Astrocyte (in vitro differentiated cells and primary cell): ENCODE measurements at regions not wholly inside any gene's neighbourhood (a gene's known extent, or its start where the extent isn't known, plus 50 kb on each side); places are given as distances from the start of the nearest gene placed in this dataset.

Experiments
- DNase-seq: peaks from one replicate; pipeline ENCODE4 v3.0.0-alpha.2; 2010; ENCODE audit warnings: low read depth
- FAIRE-seq: peaks from 2 replicates; lab custom pipeline; 2011; peaks lifted over from hg19 to GRCh38; lab: Jason Lieb, UNC
- H2AFZ ChIP-seq: 2 replicates; pipeline ENCODE4 v1.6.0; 2012; ENCODE audit warnings: low read depth, low read length, inconsistent platforms
- H3K27ac ChIP-seq: 2 replicates; pipeline ENCODE4 v1.5.1; 2011; ENCODE audit warnings: low read depth, low read length, inconsistent platforms
- H3K27me3 ChIP-seq: 2 replicates; pipeline ENCODE4 v1.6.0; 2011; ENCODE audit warnings: low read length, inconsistent platforms; ENCODE audit not compliant: insufficient read depth
- H3K36me3 ChIP-seq: 2 replicates; pipeline ENCODE4 v1.5.1; 2011; ENCODE audit warnings: low read length, inconsistent platforms; ENCODE audit not compliant: insufficient read depth
- H3K4me1 ChIP-seq: 2 replicates; pipeline ENCODE4 v1.5.1; 2011; ENCODE audit warnings: low read length, inconsistent platforms; ENCODE audit not compliant: insufficient read depth
- H3K4me2 ChIP-seq: 2 replicates; pipeline ENCODE4 v1.6.0; 2012; ENCODE audit warnings: low read length, inconsistent platforms
- H3K4me3 ChIP-seq: 2 replicates; pipeline ENCODE4 v1.5.1; 2011; ENCODE audit warnings: low read depth, mild to moderate bottlenecking, low read length, inconsistent platforms; ENCODE audit not compliant: insufficient read depth
- H3K79me2 ChIP-seq: 2 replicates; pipeline ENCODE4 v1.6.0; 2012; ENCODE audit warnings: mild to moderate bottlenecking, low read length, inconsistent platforms; ENCODE audit not compliant: insufficient read depth
- H3K9ac ChIP-seq: 2 replicates; pipeline ENCODE4 v1.6.0; 2012; ENCODE audit warnings: mild to moderate bottlenecking, low read length, inconsistent platforms
- H3K9me3 ChIP-seq: 2 replicates; pipeline ENCODE4 v1.5.1; 2012; ENCODE audit warnings: low read depth, mild to moderate bottlenecking, low read length, inconsistent platforms; ENCODE audit not compliant: insufficient read depth
- H4K20me1 ChIP-seq: 2 replicates; pipeline ENCODE4 v1.6.0; 2012; ENCODE audit warnings: low read length, inconsistent platforms; ENCODE audit not compliant: insufficient read depth
- H3K27ac Mint-ChIP-seq: one replicate; pipeline ENCODE4 v1.8.0; 2021; ENCODE audit warnings: mild to moderate bottlenecking, mixed read lengths; ENCODE audit not compliant: unreplicated experiment
- H3K27me3 Mint-ChIP-seq: one replicate; pipeline ENCODE4 v1.8.0; 2021; ENCODE audit warnings: low read depth, mixed read lengths; ENCODE audit not compliant: unreplicated experiment
- H3K36me3 Mint-ChIP-seq: one replicate; pipeline ENCODE4 v1.8.0; 2021; ENCODE audit warnings: low read depth, mixed read lengths; ENCODE audit not compliant: unreplicated experiment
- H3K4me1 Mint-ChIP-seq: one replicate; pipeline ENCODE4 v1.8.0; 2021; ENCODE audit warnings: low read depth, mixed read lengths; ENCODE audit not compliant: unreplicated experiment
- H3K4me3 Mint-ChIP-seq: one replicate; pipeline ENCODE4 v1.8.0; 2021; ENCODE audit warnings: mild to moderate bottlenecking, moderate library complexity, mixed read lengths; ENCODE audit not compliant: unreplicated experiment
- H3K9me3 Mint-ChIP-seq: one replicate; pipeline ENCODE4 v1.8.0; 2021; ENCODE audit warnings: mild to moderate bottlenecking, mixed read lengths; ENCODE audit not compliant: unreplicated experiment
- CTCF ChIP-seq: IDR thresholded peaks from 2 replicates; pipeline ENCODE4 v1.5.1; 2011; ENCODE audit warnings: low read depth, mild to moderate bottlenecking, inconsistent platforms, low read length, moderate library complexity; ENCODE audit not compliant: insufficient read depth
- EZH2 ChIP-seq: IDR thresholded peaks from 2 replicates; pipeline ENCODE4 v1.6.1; 2012; ENCODE audit warnings: mild to moderate bottlenecking, low read length, inconsistent platforms; ENCODE audit not compliant: insufficient read depth

DNA sequence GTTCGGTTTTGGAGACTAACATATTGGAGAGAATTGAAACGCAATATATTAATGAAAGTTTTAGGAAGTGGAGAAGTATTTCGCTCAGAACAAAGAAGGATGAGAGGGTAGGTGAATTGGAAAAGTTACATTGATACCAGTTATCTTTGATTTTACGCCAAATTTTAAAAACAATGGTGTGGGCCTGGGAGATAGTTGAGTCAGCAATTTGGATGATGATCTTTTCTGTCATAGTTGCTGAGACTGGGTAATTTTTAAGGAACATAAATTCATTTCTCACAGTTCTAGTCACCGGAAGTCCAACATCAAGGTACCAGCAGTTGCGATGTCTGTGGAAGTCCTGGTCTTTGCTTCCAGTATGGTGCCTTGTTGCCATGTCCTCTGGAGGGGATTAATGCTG lies 644.8 kb upstream of the LCORL start:
- H3K4me3 ChIP-seq: no peak overlapping the region
- no peaks in the 10 kb centered on the region for H4K20me1 ChIP-seq
- no peaks in the 10 kb centered on the region for H3K79me2 ChIP-seq
- H3K9me3 ChIP-seq: no peaks in the 10 kb centered on the region
- Mint-ChIP-seq H3K4me3 (no peak overlapping the region), H3K4me1 (no peaks in the 10 kb centered on the region), H3K36me3 (no peaks in the 10 kb centered on the region), H3K27ac (no peak overlapping the region), H3K9me3 (no peaks in the 10 kb centered on the region), H3K27me3 (no peaks in the 10 kb centered on the region)
- H3K27me3 ChIP-seq: no peaks in the 10 kb centered on the region
- no peak overlapping the region for H2AFZ ChIP-seq
- no peaks in the 10 kb centered on the region for H3K4me1 ChIP-seq
- H3K27ac ChIP-seq: no peak overlapping the region
- no peak overlapping the region for H3K9ac ChIP-seq
- no peak for FAIRE-seq
- DNase-seq: no peak
- TF ChIP-seq CTCF (no peak), EZH2 (no peak)
- no peaks in the 10 kb centered on the region for H3K36me3 ChIP-seq
- no peak overlapping the region for H3K4me2 ChIP-seq

GRCh38 chr4:18664171-18664570 lies 642.6 kb upstream of the LCORL start:
- no peaks in the 10 kb centered on the region for H4K20me1 ChIP-seq
- Mint-ChIP-seq H3K4me3 (no peak overlapping the region), H3K4me1 (no peaks in the 10 kb centered on the region), H3K27ac (no peak overlapping the region), H3K9me3 (no peaks in the 10 kb centered on the region), H3K27me3 (no peaks in the 10 kb centered on the region), H3K36me3 (no peaks in the 10 kb centered on the region)
- no peak for FAIRE-seq
- no peak overlapping the region for H2AFZ ChIP-seq
- no peaks in the 10 kb centered on the region for H3K79me2 ChIP-seq
- H3K4me3 ChIP-seq: no peak overlapping the region
- no peak overlapping the region for H3K4me2 ChIP-seq
- no peaks in the 10 kb centered on the region for H3K9me3 ChIP-seq
- no peaks in the 10 kb centered on the region for H3K36me3 ChIP-seq
- no peaks in the 10 kb centered on the region for H3K27me3 ChIP-seq
- no peak overlapping the region for H3K9ac ChIP-seq
- TF ChIP-seq EZH2: no peak
- no peak for TF ChIP-seq CTCF
- no peaks in the 10 kb centered on the region for H3K4me1 ChIP-seq
- H3K27ac ChIP-seq: no peak overlapping the region
- no peak for DNase-seq

DNA sequence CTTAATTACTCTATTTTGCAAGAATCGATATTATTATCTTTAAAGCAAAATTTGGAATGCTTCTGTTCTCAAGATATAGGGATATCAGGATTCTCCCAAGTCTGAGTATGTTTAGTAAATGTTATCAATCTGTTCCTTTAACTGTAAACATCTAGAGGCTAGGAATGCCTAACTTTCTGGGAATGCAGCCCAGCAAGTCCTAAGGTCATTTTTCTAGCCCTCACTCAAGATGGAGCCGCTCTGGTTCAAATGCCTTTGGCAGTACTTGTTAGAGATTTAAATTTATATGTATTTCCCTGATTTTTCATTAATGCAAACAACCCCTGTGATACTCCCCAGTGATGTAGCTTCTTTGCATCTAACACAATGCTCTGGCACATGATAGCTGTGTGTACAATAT lies 623.8 kb upstream of the LCORL start:
- H3K27ac ChIP-seq: no peak overlapping the region
- H3K79me2 ChIP-seq: no peaks in the 10 kb centered on the region
- H2AFZ ChIP-seq: no peak overlapping the region
- H3K4me3 ChIP-seq: no peak overlapping the region
- no peak for TF ChIP-seq CTCF
- DNase-seq (no peak), FAIRE-seq (no peak)
- Mint-ChIP-seq H3K27ac (no peak overlapping the region), H3K4me1 (no peaks in the 10 kb centered on the region), H3K9me3 (no peaks in the 10 kb centered on the region), H3K4me3 (no peak overlapping the region), H3K36me3 (no peaks in the 10 kb centered on the region), H3K27me3 (no peaks in the 10 kb centered on the region)
- H3K9me3 ChIP-seq: peaks cover 2% of the 10 kb centered on the region
- H3K27me3 ChIP-seq: no peaks in the 10 kb centered on the region
- H3K36me3 ChIP-seq: no peaks in the 10 kb centered on the region
- H3K9ac ChIP-seq: no peak overlapping the region
- no peak overlapping the region for H3K4me2 ChIP-seq
- no peaks in the 10 kb centered on the region for H3K4me1 ChIP-seq
- no peaks in the 10 kb centered on the region for H4K20me1 ChIP-seq
